Kidney (tissue), 13 donors: ENCODE measurements at regions not wholly inside any gene's neighbourhood (a gene's known extent, or its start where the extent isn't known, plus 50 kb on each side); places are given as distances from the start of the nearest gene placed in this dataset.

Experiments used
- DNase-seq, 5 donors: peaks; one replicate each; pipeline ENCODE4 v3.0.0-alpha.2; 2013 to 2020
- FAIRE-seq: peaks from 2 replicates; lab custom pipeline; 2012; peaks lifted over from hg19 to GRCh38; lab: Jason Lieb, UNC
- H3K27ac ChIP-seq, 2 donors: one replicate each; pipeline ENCODE4 v1.7.0; 2013; ENCODE audit warnings: low read depth in 2 of 2, low read length in 2 of 2, inconsistent platforms in 1 of 2
- H3K27me3 ChIP-seq: one replicate; pipeline ENCODE4 v1.7.1; 2013; ENCODE audit warnings: low read length, inconsistent platforms; ENCODE audit not compliant: control insufficient read depth, insufficient read depth
- H3K36me3 ChIP-seq, 3 donors: one replicate each; pipeline versions ENCODE4 v1.7.0 to v1.7.1; 2013; ENCODE audit warnings: low read length in 3 of 3, control low read depth in 1 of 3, inconsistent platforms in 1 of 3; ENCODE audit not compliant: insufficient read depth in 3 of 3, control insufficient read depth in 2 of 3
- H3K4me1 ChIP-seq, 3 donors: one replicate each; pipeline versions ENCODE4 v1.7.0 to v1.7.1; 2013; ENCODE audit warnings: low read length in 3 of 3, inconsistent platforms in 1 of 3, low read depth in 1 of 3; ENCODE audit not compliant: control insufficient read depth in 2 of 3, insufficient read depth in 2 of 3
- H3K4me3 ChIP-seq, 3 donors: one replicate each; pipeline versions ENCODE4 v1.7.0 to v1.8.1; 2013; ENCODE audit warnings: low read length in 3 of 3, control low read depth in 1 of 3, inconsistent platforms in 1 of 3
- H3K9ac ChIP-seq, 3 donors: one replicate each; pipeline versions ENCODE4 v1.7.0 to v1.7.1; 2013; ENCODE audit warnings: low read length in 3 of 3, control low read depth in 1 of 3, inconsistent platforms in 1 of 3
- H3K9me3 ChIP-seq, 3 donors: one replicate each; pipeline versions ENCODE4 v1.7.0 to v1.7.1; 2013; ENCODE audit warnings: low read length in 3 of 3, control low read depth in 1 of 3, inconsistent platforms in 1 of 3; ENCODE audit not compliant: control insufficient read depth in 2 of 3, insufficient read depth in 1 of 3
- intact Hi-C: fragments of 100-400 bp; cut with DNase I; formaldehyde crosslinking; loops from one replicate; pipeline ENCODE4 v1.11.1; 2022
- TF ChIP-seq, protein P1 (sequence below): IDR thresholded peaks from 3 replicates; pipeline ENCODE4 v1.5.1; 2012; ENCODE audit warnings: mild to moderate bottlenecking, moderate library complexity, borderline replicate concordance; ENCODE audit not compliant: insufficient read depth; ENCODE audit errors: extremely low read depth
- donor health status: control.
- donor health status: control.
- donor health status: control.
- donor health status: control.
- donor health status: control.
- donor health status: DM: yes; HTN: yes; CAD: no.
- donor health status: Normal renal cell carcinoma (clear cell type).

DNA sequence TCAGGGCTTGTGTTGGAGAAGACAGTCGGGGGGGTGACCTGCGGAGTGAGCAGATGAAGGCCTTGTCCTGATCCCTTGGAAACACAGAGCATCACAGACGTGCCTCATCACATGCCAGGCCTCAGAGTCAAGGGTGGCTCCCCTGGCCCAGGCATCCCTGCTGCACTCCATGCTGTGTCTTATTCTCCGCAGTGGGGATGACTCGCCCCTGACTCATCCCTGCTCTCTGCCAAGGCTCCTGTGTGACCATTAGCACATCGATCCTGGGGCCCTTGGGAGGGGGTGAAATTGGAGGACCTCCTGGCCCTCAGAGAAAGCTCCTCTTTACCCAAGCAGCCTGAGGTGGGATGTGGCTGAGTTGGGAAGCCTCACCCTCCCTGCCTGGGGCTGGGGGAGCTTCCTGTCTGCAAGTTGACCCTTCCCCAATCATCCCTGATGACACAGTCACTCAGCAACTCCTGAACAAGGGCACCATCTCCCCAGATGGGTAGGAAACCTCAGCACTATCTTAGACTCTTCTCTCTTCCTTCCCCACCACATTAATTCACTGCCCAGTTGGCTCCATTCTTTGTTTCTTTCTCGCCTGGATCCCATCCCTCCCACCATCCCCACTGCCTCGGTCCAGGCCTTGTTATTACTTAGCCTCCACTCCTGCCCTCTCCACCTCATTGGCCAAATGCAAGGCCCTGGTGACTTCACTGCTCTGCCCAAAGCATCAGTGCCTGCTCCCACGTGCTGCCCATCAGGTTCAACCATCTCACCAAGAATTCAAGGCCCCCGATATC lies 74.6 kb downstream of the CAMK2N1 start:
- no peak overlapping the region for H3K9ac ChIP-seq
- intact Hi-C loops: no loop called here
- no peaks in the 10 kb centered on the region for H3K9me3 ChIP-seq
- H3K4me1 ChIP-seq: no peaks in the 10 kb centered on the region
- DNase-seq: no peak
- TF ChIP-seq, protein P1, sequence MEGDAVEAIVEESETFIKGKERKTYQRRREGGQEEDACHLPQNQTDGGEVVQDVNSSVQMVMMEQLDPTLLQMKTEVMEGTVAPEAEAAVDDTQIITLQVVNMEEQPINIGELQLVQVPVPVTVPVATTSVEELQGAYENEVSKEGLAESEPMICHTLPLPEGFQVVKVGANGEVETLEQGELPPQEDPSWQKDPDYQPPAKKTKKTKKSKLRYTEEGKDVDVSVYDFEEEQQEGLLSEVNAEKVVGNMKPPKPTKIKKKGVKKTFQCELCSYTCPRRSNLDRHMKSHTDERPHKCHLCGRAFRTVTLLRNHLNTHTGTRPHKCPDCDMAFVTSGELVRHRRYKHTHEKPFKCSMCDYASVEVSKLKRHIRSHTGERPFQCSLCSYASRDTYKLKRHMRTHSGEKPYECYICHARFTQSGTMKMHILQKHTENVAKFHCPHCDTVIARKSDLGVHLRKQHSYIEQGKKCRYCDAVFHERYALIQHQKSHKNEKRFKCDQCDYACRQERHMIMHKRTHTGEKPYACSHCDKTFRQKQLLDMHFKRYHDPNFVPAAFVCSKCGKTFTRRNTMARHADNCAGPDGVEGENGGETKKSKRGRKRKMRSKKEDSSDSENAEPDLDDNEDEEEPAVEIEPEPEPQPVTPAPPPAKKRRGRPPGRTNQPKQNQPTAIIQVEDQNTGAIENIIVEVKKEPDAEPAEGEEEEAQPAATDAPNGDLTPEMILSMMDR: no peak
- no peak overlapping the region for H3K4me3 ChIP-seq
- no peak for FAIRE-seq
- H3K36me3 ChIP-seq: no peaks in the 10 kb centered on the region
- H3K27me3 ChIP-seq: no peaks in the 10 kb centered on the region
- no peak overlapping the region for H3K27ac ChIP-seq

GRCh38 chr1:20410503-20410902 lies 75.5 kb downstream of the CAMK2N1 start:
- H3K4me1 ChIP-seq: no peaks in the 10 kb centered on the region
- H3K9me3 ChIP-seq: no peaks in the 10 kb centered on the region
- DNase-seq (no peak), FAIRE-seq (no peak)
- H3K27ac ChIP-seq: no peak overlapping the region
- no peaks in the 10 kb centered on the region for H3K36me3 ChIP-seq
- no peak overlapping the region for H3K4me3 ChIP-seq
- H3K9ac ChIP-seq: no peak overlapping the region
- TF ChIP-seq, protein P1: no peak
- intact Hi-C loops: no loop called here
- no peaks in the 10 kb centered on the region for H3K27me3 ChIP-seq

DNA sequence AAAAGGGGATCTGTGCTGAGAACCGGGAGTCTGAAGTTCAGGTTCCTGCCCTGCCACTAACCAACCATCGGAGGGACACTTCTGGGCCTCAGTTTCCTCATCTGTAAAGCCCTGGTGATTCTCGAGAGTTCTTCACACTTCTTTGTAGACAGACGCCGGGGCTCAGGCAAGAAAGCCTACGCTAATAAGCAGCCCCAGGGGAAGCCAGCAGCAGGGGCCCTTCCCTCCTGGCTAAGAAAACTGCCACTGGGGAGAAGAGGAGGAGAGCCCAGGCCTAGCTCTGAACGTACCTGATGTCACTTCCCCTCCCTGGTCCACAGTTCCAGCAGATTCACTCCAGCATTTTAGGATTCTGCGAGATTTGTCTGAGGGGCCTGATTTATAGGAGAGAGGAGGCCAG lies 76.0 kb downstream of the CAMK2N1 start:
- no peaks in the 10 kb centered on the region for H3K4me1 ChIP-seq
- DNase-seq: no peak
- TF ChIP-seq, protein P1: no peak
- no peak for FAIRE-seq
- no peak overlapping the region for H3K9ac ChIP-seq
- intact Hi-C loops: no loop called here
- no peaks in the 10 kb centered on the region for H3K27me3 ChIP-seq
- no peaks in the 10 kb centered on the region for H3K9me3 ChIP-seq
- H3K4me3 ChIP-seq: no peak overlapping the region
- no peak overlapping the region for H3K27ac ChIP-seq
- no peaks in the 10 kb centered on the region for H3K36me3 ChIP-seq
